Kidney (tissue), 13 donors: ENCODE measurements at regions not wholly inside any gene's neighbourhood (a gene's known extent, or its start where the extent isn't known, plus 50 kb on each side); places are given as distances from the start of the nearest gene placed in this dataset.

Source experiments
- DNase-seq, 5 donors: peaks; one replicate each; pipeline ENCODE4 v3.0.0-alpha.2; 2013 to 2020
- FAIRE-seq: peaks from 2 replicates; lab custom pipeline; 2012; peaks lifted over from hg19 to GRCh38; lab: Jason Lieb, UNC
- H3K27ac ChIP-seq, 2 donors: one replicate each; pipeline ENCODE4 v1.7.0; 2013; ENCODE audit warnings: low read depth in 2 of 2, low read length in 2 of 2, inconsistent platforms in 1 of 2
- H3K27me3 ChIP-seq: one replicate; pipeline ENCODE4 v1.7.1; 2013; ENCODE audit warnings: low read length, inconsistent platforms; ENCODE audit not compliant: control insufficient read depth, insufficient read depth
- H3K36me3 ChIP-seq, 3 donors: one replicate each; pipeline versions ENCODE4 v1.7.0 to v1.7.1; 2013; ENCODE audit warnings: low read length in 3 of 3, control low read depth in 1 of 3, inconsistent platforms in 1 of 3; ENCODE audit not compliant: insufficient read depth in 3 of 3, control insufficient read depth in 2 of 3
- H3K4me1 ChIP-seq, 3 donors: one replicate each; pipeline versions ENCODE4 v1.7.0 to v1.7.1; 2013; ENCODE audit warnings: low read length in 3 of 3, inconsistent platforms in 1 of 3, low read depth in 1 of 3; ENCODE audit not compliant: control insufficient read depth in 2 of 3, insufficient read depth in 2 of 3
- H3K4me3 ChIP-seq, 3 donors: one replicate each; pipeline versions ENCODE4 v1.7.0 to v1.8.1; 2013; ENCODE audit warnings: low read length in 3 of 3, control low read depth in 1 of 3, inconsistent platforms in 1 of 3
- H3K9ac ChIP-seq, 3 donors: one replicate each; pipeline versions ENCODE4 v1.7.0 to v1.7.1; 2013; ENCODE audit warnings: low read length in 3 of 3, control low read depth in 1 of 3, inconsistent platforms in 1 of 3
- H3K9me3 ChIP-seq, 3 donors: one replicate each; pipeline versions ENCODE4 v1.7.0 to v1.7.1; 2013; ENCODE audit warnings: low read length in 3 of 3, control low read depth in 1 of 3, inconsistent platforms in 1 of 3; ENCODE audit not compliant: control insufficient read depth in 2 of 3, insufficient read depth in 1 of 3
- CTCF ChIP-seq: IDR thresholded peaks from 3 replicates; pipeline ENCODE4 v1.5.1; 2012; ENCODE audit warnings: mild to moderate bottlenecking, moderate library complexity, borderline replicate concordance; ENCODE audit not compliant: insufficient read depth; ENCODE audit errors: extremely low read depth
- intact Hi-C: fragments of 100-400 bp; cut with DNase I; formaldehyde crosslinking; loops from one replicate; pipeline ENCODE4 v1.11.1; 2022
- donor health status: control.
- donor health status: control.
- donor health status: control.
- donor health status: control.
- donor health status: control.
- donor health status: DM: yes; HTN: yes; CAD: no.
- donor health status: Normal renal cell carcinoma (clear cell type).

- TF ChIP-seq CTCF, result no peak
- no peak for DNase-seq
- Histone ChIP-seq H3K36me3 (no peaks in the 10 kb centered on the region), H3K9me3 (no peaks in the 10 kb centered on the region), H3K9ac (no peak overlapping the region), H3K27me3 (no peaks in the 10 kb centered on the region), H3K4me3 (no peak overlapping the region), H3K4me1 (no peaks in the 10 kb centered on the region), H3K27ac (no peak overlapping the region)
- intact Hi-C loops, result no loop called here
- no peak for FAIRE-seq
Observed at GRCh38 chr2:223165423-223166214, 113.6 kb downstream of the KCNE4 start.

GRCh38 chr2:223166215-223166493 is 114.2 kb downstream of the KCNE4 start:
- Histone ChIP-seq H3K36me3 (no peaks in the 10 kb centered on the region), H3K27ac (no peak overlapping the region), H3K4me3 (no peak overlapping the region), H3K4me1 (no peaks in the 10 kb centered on the region), H3K27me3 (no peaks in the 10 kb centered on the region), H3K9ac (no peak overlapping the region), H3K9me3 (no peaks in the 10 kb centered on the region)
- no peak for TF ChIP-seq CTCF
- FAIRE-seq (no peak), DNase-seq (no peak)
- intact Hi-C loops, result no loop called here

- TF ChIP-seq CTCF, result no peak
- no peak for FAIRE-seq
- Histone ChIP-seq H3K27ac (no peak overlapping the region), H3K9ac (no peak overlapping the region), H3K4me1 (no peaks in the 10 kb centered on the region), H3K27me3 (no peaks in the 10 kb centered on the region), H3K4me3 (no peak overlapping the region), H3K36me3 (no peaks in the 10 kb centered on the region), H3K9me3 (no peaks in the 10 kb centered on the region)
- intact Hi-C loops, result no loop called here
- no peak for DNase-seq
Observed at GRCh38 chr2:223166983-223167650, 115.1 kb downstream of the KCNE4 start.
